ENCODE measurements at regions not wholly inside any gene's neighbourhood (a gene's known extent, or its start where the extent isn't known, plus 50 kb on each side); places are given as distances from the start of the nearest gene placed in this dataset.
"Not testable (repeated sequence)": the region's sequence is repeated elsewhere in the genome, so short reads cannot be mapped to it uniquely, and the experiment has no call there.

- POLR2A ChIA-PET, CTCF ChIA-PET, H3K27me3 Mint-ChIP-seq: not testable (repeated sequence)
These were observed 236.2 kb downstream of the LIPI start for GRCh38 chr21:13974582-13974981.

DNA sequence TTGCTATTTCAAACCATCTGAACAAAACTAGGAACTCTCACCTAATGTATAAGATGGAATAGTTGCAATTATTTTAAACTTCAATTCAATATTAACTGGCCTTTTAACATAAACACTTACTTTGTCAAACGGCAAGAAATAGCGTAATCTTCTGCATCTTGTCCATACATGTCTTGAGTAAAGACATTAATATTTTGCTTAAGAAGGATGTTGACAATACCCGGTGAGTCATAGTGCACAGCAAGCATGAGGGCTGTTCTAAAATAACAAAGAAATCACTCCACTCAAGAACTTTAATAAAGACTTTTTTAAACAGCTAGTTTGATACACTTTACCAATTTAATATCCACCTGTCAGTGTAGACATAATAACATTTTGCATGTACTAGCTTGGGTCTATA, 240.9 kb downstream of the LIPI start:
- DNase-seq; H3K27me3 Mint-ChIP-seq; CTCF ChIA-PET; H3K4me1 Mint-ChIP-seq; H3K4me1 ChIP-seq (ENCODE audit: insufficient read depth, low read length); H3K27ac Mint-ChIP-seq; H3K4me3 ChIP-seq (ENCODE audit: low read length); H3K27me3 ChIP-seq (ENCODE audit: insufficient read depth, low read length, poor library complexity, severe bottlenecking); H3K9me3 ChIP-seq (ENCODE audit: low read length); POLR2A ChIA-PET; H3K4me3 Mint-ChIP-seq; H3K36me3 ChIP-seq (ENCODE audit: insufficient read depth, low read length); H3K27ac ChIP-seq (ENCODE audit: low read depth, low read length); H3K36me3 Mint-ChIP-seq; H3K9me3 Mint-ChIP-seq: not testable (repeated sequence)

More at GRCh38 chr21:13974582-13974981, 236.2 kb downstream of the LIPI start:
- not testable (repeated sequence) for H3K27ac Mint-ChIP-seq; H3K9me3 ChIP-seq (ENCODE audit: low read length); H3K4me3 Mint-ChIP-seq; H3K9me3 Mint-ChIP-seq; H3K36me3 ChIP-seq (ENCODE audit: insufficient read depth, low read length); H3K27me3 ChIP-seq (ENCODE audit: insufficient read depth, low read length, poor library complexity, severe bottlenecking); H3K4me1 ChIP-seq (ENCODE audit: insufficient read depth, low read length); DNase-seq; H3K4me3 ChIP-seq (ENCODE audit: low read length); H3K27ac ChIP-seq (ENCODE audit: low read depth, low read length); H3K4me1 Mint-ChIP-seq; H3K36me3 Mint-ChIP-seq

GRCh38 chr21:13969002-13969401, 241.8 kb downstream of the LIPI start:
- H3K4me3 ChIP-seq (ENCODE audit: low read length); POLR2A ChIA-PET; H3K27ac ChIP-seq (ENCODE audit: low read depth, low read length); DNase-seq; H3K36me3 ChIP-seq (ENCODE audit: insufficient read depth, low read length); CTCF ChIA-PET; H3K4me3 Mint-ChIP-seq; H3K4me1 ChIP-seq (ENCODE audit: insufficient read depth, low read length); H3K27me3 ChIP-seq (ENCODE audit: insufficient read depth, low read length, poor library complexity, severe bottlenecking); H3K4me1 Mint-ChIP-seq; H3K36me3 Mint-ChIP-seq; H3K27me3 Mint-ChIP-seq; H3K9me3 ChIP-seq (ENCODE audit: low read length); H3K27ac Mint-ChIP-seq; H3K9me3 Mint-ChIP-seq: not testable (repeated sequence)

- H3K27me3 Mint-ChIP-seq; H3K27ac ChIP-seq (ENCODE audit: low read depth, low read length); H3K27me3 ChIP-seq (ENCODE audit: insufficient read depth, low read length, poor library complexity, severe bottlenecking); POLR2A ChIA-PET; H3K4me1 ChIP-seq (ENCODE audit: insufficient read depth, low read length); CTCF ChIA-PET; H3K27ac Mint-ChIP-seq; H3K4me3 Mint-ChIP-seq; H3K36me3 ChIP-seq (ENCODE audit: insufficient read depth, low read length); H3K9me3 Mint-ChIP-seq; H3K9me3 ChIP-seq (ENCODE audit: low read length); H3K4me3 ChIP-seq (ENCODE audit: low read length); DNase-seq; H3K36me3 Mint-ChIP-seq; H3K4me1 Mint-ChIP-seq: not testable (repeated sequence)
These were observed 247.5 kb downstream of the LIPI start for GRCh38 chr21:13963259-13963658.

GRCh38 chr21:13937236-13937635, 273.5 kb downstream of the LIPI start:
- no peaks in the 10 kb centered on the region for H3K9me3 ChIP-seq (ENCODE audit: low read length)
- Mint-ChIP-seq H3K9me3 (peaks cover 0 to 8% (median 3%) of the 10 kb centered on the region in 5 donors), H3K4me1 (no peaks in the 10 kb centered on the region), H3K4me3 (no peak overlapping the region), H3K36me3 (peaks cover 2 to 11% (median 5%) of the 10 kb centered on the region in 3 donors), H3K27me3 (no peaks in the 10 kb centered on the region), H3K27ac (no peak overlapping the region)
- H3K27ac ChIP-seq (ENCODE audit: low read depth, low read length), result no peak overlapping the region
- H3K27me3 ChIP-seq (ENCODE audit: insufficient read depth, low read length, poor library complexity, severe bottlenecking), result no peaks in the 10 kb centered on the region
- H3K4me3 ChIP-seq (ENCODE audit: low read length), result no peak overlapping the region
- ChIA-PET POLR2A (no interaction called here), CTCF (no interaction called here)
- no peak for DNase-seq
- no peaks in the 10 kb centered on the region for H3K36me3 ChIP-seq (ENCODE audit: insufficient read depth, low read length)
- no peaks in the 10 kb centered on the region for H3K4me1 ChIP-seq (ENCODE audit: insufficient read depth, low read length)

GRCh38 chr21:13936033-13936937, 274.5 kb downstream of the LIPI start:
- H3K36me3 ChIP-seq (ENCODE audit: insufficient read depth, low read length); H3K27ac ChIP-seq (ENCODE audit: low read depth, low read length); H3K4me3 ChIP-seq (ENCODE audit: low read length); H3K4me1 ChIP-seq (ENCODE audit: insufficient read depth, low read length); CTCF ChIA-PET; DNase-seq; H3K27me3 ChIP-seq (ENCODE audit: insufficient read depth, low read length, poor library complexity, severe bottlenecking); H3K9me3 ChIP-seq (ENCODE audit: low read length); H3K9me3 Mint-ChIP-seq; POLR2A ChIA-PET; H3K27me3 Mint-ChIP-seq; H3K4me1 Mint-ChIP-seq; H3K27ac Mint-ChIP-seq; H3K4me3 Mint-ChIP-seq: not testable (repeated sequence)
- peaks cover 2 to 11% (median 5%) of the 10 kb centered on the region in 3 donors for H3K36me3 Mint-ChIP-seq

DNA sequence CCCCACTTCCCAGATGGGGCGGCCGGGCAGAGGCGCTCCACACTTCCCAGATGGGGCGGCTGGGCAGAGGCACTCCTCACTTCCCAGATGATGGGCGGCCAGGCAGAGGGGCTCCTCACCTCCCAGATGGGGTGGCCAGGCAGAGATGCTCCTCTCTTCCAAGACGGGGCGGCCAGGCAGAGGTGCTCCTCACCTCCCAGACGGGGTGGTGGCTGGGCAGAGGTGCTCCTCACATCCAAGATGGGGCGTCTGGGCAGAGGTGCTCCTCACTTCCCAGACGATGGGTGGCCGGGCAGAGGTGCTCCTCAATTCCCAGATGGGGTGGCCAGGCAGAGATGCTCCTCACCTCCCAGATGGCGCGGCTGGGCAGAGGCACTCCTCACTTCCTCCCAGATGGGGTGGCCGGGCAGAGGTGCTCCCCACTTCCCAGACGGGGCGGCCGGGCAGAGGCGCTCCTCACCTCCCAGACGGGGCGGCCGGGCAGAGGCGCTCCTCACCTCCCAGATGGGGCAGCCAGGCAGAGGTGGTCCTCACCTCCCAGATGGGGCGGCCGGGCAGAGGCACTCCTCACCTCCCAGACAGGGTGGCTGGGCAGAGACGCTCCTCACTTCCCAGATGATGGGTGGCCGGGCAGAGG, 275.2 kb downstream of the LIPI start:
- CTCF ChIA-PET; H3K27ac Mint-ChIP-seq; H3K4me1 ChIP-seq (ENCODE audit: insufficient read depth, low read length); H3K27me3 Mint-ChIP-seq; DNase-seq; H3K4me3 ChIP-seq (ENCODE audit: low read length); H3K9me3 Mint-ChIP-seq; POLR2A ChIA-PET; H3K27me3 ChIP-seq (ENCODE audit: insufficient read depth, low read length, poor library complexity, severe bottlenecking); H3K27ac ChIP-seq (ENCODE audit: low read depth, low read length); H3K9me3 ChIP-seq (ENCODE audit: low read length); H3K4me1 Mint-ChIP-seq; H3K36me3 ChIP-seq (ENCODE audit: insufficient read depth, low read length); H3K4me3 Mint-ChIP-seq: not testable (repeated sequence)
- H3K36me3 Mint-ChIP-seq, result peaks cover 2 to 11% (median 5%) of the 10 kb centered on the region in 3 donors

DNA sequence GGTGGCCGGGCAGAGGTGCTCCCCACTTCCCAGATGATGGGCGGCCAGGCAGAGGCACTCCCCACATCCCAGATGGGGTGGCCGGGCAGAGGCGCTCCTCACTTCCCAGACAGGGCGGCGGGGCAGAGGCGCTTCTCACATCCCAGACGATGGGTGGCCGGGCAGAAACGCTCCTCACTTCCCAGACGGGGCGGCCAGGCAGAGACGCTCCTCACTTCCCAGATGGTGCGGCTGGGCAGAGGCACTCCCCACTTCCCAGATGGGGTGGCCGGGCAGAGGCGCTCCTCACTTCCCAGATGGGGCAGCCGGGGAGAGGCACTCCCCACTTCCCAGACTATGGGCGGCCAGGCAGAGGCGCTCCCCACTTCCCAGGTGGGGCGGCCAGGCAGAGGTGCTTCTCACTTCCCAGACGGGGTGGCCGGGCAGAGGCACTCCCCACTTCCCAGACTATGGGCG, 275.8 kb downstream of the LIPI start:
- H3K9me3 ChIP-seq (ENCODE audit: low read length); CTCF ChIA-PET; H3K4me1 ChIP-seq (ENCODE audit: insufficient read depth, low read length); H3K4me3 ChIP-seq (ENCODE audit: low read length); H3K9me3 Mint-ChIP-seq; H3K27ac ChIP-seq (ENCODE audit: low read depth, low read length); H3K36me3 ChIP-seq (ENCODE audit: insufficient read depth, low read length); DNase-seq; H3K27me3 ChIP-seq (ENCODE audit: insufficient read depth, low read length, poor library complexity, severe bottlenecking); POLR2A ChIA-PET; H3K27me3 Mint-ChIP-seq; H3K27ac Mint-ChIP-seq; H3K4me1 Mint-ChIP-seq; H3K4me3 Mint-ChIP-seq: not testable (repeated sequence)
- H3K36me3 Mint-ChIP-seq, result peaks cover 2 to 11% (median 5%) of the 10 kb centered on the region in 3 donors
